Colon (tissue), 2 donors: ENCODE measurements at regions not wholly inside any gene's neighbourhood (a gene's known extent, or its start where the extent isn't known, plus 50 kb on each side); places are given as distances from the start of the nearest gene placed in this dataset.

Experiments
- FAIRE-seq: peaks from 2 replicates; lab custom pipeline; 2012; peaks lifted over from hg19 to GRCh38; lab: Jason Lieb, UNC
- donor health status: control.
- donor health status: control.

DNA sequence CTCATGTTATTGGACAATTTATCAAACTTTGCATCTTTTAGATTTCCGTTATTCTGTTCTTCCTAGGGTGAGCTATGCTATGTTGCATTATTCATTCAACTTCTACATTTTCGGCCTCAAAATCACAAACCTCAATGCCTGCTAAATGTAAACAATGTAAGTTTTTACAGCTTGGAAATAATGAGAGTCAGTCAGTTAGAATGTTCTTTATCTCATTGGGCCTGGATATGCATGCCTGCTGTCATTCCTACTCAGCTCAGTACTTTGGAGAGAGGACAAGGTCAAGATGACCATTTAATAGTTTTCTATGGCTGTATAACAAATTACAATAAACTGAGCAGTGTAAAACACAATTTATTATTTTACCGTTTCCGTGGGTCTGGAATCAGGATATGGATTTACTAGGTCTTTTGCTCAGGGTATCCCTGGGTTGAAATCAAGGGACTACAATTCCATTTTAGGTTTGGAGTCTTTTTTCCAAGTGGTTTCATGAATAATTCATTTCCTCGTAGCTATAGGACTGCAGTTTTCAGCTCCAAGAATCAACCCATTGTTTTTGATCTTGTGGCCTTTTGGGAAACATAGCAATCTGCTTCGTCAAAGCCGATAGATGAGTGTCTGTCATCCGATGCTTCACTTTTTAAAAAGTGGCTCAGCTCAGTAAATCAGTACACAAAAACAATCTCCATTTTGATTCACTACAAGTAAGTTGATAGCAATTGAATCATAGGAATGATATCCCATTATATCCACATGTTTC is 1143.2 kb upstream of the CDH6 start:
- FAIRE-seq = no peak

DNA sequence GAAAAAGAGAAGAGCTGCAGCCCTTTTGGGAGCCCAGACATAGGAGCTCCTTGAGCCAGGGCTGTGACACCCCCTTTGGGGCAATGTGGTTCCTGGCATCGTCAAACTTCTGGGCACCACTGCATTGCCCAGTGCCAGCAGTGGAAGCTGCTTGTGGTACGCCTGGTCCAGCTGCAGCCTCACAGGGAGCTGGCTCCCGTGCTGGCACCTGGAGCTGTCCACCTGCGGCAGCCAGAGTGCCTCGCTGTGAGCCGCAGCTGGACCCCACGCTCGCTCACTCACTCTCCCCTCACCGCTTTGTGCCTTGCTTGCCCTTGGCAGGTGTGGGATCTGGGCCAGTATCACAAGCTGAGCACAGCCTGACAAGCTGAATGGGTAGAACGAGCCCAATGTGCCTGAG is 1150.8 kb upstream of the CDH6 start:
- FAIRE-seq = no peak

DNA sequence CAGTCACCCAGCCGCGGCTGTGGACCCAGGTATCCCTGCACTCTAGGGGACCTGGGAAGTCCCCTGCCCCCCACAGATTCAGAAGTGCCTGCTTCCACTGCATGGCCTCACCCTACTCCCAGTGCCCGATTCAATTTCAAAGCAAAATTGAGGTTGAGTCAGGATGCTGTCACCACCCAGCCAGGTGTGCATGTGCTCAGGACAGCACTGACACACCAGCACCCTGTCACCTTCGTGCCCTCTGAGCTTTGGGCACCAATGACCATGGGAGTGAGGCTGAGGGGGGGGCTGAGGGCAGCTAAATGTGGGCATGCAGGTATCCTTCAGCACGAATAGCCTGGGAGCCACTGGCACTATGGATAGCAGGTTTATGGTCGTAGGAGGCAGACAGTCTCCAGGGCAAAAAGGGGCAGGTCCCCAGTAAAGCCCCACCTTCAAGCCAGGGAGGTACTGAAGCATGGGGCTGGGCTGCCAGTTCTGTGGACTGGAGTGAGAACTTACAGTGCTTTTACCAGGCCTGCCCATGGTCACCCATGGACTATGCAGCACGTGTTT is 1151.6 kb upstream of the CDH6 start:
- no peak for FAIRE-seq

DNA sequence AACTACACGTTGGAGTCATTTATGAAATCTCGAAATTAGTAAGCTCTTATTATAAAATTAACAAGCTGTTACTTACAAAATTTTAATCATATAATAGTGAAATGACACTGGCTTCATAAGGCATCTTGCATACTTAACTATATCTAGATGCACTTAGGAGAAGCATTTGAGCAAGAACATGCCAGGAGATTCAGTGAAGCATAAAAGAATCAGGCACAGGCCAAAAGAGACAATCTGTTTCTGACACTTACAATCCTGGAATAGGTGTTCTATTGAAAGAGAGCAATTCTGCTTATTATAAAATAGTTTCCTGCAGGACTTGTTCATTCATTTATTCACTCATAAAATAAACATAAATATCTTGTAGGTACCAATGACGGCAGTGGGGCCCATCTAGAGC is 1152.2 kb upstream of the CDH6 start:
- FAIRE-seq = no peak

DNA sequence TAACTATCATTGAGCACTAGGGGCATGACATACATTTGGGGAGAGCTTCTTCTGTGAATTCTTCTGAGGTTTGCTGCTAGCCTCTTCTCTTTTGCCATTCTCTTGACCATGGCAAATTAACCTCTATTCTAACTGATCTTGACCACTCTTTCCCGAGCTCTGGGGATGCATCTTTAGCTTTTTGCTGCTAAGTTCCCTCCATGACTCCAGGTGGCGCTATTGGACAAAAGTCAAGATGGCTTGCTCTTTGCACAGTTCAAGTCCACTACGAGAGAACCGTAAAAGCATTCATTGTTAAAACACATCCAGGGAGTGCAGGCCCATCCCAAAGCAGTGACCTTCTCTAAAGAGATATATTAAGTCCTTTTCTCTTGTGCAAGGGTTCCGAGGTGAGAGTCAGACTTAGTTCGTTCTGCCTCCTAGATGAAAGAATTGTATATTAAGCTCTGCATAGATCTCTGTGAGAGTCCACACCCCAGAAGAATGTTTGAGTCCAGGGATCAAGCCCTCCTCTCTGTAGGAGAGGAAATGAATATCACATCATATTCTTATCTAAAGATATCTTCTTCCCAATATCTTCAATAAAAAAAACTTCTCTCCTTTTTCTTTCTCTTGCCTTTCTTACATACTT is 1152.9 kb upstream of the CDH6 start:
- no peak for FAIRE-seq

DNA sequence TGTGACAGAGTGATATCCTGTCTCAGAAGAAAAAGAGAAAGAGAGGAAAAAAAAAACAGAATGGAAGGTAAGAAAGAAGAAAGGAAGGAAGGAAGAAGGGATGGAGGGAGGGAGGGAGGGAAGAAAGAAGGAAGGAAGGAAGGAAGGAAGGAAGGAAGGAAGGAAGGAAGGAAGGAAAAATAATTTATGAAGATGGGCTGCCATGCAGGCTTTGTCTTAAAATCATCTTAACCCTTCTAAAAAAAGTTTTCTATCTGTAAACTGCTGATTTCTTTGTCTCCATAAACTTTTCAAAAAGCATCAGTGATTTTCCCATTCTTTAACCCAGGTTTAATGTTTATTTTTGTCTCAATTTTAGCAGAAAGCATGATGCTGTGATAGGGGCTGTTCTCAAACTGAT is 1154.1 kb upstream of the CDH6 start:
- FAIRE-seq = no peak

DNA sequence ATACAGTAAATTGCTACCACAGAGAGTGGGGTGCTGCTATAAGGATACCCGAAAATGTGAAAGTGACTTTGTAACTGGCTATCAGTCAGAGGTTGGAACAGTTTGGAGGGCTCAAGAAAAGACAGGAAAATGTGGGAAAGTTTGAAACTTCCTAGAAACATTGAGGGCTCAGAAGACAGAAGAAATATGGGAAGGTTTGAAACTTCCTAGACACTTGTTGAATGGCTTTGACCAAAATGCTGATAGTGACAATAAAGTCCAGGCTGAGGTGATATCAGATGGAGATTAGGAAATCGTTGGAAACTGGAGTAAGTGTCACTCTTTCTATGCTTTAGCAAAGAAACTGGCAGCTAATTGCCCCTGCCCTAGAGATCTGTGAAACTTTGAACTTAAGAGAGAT is 1158.6 kb upstream of the CDH6 start:
- FAIRE-seq = no peak

DNA sequence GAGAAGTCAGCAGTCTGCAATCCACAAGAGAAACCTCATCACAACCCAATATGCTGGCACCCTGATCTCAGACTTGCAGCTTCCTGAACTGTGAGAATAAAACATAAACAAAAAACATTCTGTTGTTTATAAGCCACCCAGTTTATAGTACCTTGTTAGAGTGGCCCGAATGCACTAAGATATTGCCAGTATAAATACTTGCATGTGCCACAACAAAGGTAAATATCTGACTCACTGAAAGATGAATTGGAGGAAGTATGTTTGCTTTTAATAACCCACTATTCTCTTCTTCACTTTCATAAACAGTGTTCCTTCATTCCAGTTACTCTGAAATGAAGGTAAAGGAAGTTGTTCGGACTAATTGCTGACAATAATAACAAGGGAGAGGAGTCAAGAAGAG is 1163.4 kb upstream of the CDH6 start:
- no peak for FAIRE-seq

DNA sequence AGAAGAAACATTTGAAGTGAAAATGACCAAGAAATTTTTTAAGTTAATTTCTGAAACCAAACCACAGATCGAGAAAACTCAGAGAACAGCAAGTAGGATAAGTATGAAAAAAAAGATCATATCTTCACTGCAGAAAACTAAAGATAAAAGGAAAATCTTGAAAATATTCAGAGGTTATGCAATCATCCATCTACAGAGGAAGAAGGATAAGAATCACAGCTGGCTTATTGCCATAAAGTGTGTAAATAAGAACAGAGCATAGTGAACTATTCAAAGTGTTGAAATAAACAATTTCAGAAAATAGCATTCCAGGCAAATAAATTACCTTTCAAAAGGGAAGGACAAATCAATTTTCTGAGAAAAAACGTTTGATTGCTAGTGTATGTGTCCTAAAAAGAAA is 1191.7 kb upstream of the CDH6 start:
- no peak for FAIRE-seq

DNA sequence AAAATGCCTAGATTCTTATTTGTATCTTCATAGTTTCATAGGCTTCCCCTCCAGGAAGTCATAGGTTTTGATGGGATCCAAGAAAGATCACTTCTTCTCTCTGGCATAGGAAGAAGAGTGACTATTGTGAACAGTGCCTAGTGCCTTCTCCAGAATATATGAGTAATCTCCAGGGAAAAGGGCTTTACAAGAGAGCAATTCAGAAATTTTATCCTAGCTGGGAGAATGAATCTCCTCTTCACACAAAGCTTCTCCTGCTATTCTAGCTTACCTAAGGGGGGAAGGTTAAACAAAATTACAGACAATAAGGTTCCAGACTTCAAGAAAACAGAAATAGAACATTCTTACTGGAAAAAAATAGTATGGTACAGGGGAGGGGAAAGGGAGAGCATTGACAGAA is 1193.3 kb upstream of the CDH6 start:
- no peak for FAIRE-seq

DNA sequence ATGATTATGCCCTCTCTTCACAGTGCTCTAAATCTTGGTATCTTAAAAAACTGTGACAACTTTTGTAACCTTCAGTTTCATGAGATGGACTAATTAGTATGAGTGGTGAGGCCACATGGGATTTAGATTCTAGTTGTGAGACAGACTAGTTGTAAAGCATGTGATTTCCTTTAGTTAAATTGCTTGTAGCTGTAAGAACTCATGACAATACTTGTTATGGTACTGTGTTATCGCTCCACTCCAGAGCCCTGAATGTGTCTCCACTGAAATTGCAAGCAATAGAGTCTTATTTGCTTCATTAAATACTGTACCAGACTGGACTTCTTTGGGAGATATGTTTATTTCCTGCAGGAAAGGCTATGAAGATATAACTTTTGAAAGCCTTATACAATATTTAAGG is 1198.3 kb upstream of the CDH6 start:
- FAIRE-seq = no peak

DNA sequence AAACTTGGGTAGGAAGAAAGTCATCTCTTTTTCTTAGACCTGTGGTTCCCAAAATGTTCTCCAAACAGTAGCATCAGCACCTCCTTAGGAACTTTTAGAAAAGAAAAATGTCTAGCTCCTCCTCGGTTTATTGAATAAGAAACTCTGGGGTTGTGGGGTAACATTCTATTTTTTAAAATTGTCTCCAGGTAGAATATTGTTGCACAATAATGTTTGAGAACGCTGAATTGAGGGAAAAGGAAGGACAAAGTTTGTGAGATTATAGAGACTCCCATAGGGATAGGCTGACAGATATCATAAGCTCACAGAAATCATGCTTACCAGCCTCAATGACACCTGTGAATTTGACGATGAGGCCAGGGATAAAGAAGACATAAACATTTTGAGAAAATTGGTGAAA is 1199.0 kb upstream of the CDH6 start:
- no peak for FAIRE-seq

DNA sequence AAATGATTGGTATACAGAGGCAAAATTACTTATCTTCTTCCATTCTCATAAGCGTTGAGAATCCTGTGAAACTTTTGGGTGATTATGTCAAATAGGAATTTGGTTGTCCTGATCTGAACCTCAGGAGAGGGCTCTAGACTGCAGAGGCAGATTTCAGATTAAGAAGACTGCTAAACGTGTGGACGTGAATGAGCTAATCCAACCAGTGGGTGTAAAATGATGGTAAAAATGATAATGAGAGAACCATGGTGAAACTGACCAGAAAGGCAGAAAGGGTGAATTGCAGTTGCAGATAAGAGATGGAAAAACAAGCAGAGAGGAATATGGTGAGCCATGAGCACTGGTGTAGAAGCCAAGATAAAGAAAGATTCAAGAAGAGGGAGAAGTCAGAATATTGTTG is 1200.2 kb upstream of the CDH6 start:
- FAIRE-seq = no peak

DNA sequence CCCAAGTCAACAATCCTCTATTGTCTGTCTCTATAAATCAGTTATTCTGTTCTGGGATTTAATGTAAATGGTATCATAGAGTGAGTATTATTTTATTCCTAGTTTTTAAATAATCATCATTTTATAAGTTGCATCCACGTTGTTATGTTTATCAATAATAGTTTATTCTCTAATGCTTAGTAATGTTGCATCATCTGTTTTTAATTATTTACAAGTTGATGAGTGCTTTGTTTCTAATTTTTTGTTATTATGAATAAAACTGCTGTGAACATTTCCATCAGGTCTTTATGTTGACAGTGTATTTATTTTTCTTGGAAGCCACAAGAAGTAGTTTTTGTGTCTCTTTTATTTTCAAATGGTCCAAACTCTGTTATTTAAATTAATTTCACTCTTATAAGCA is 1201.2 kb upstream of the CDH6 start:
- FAIRE-seq = no peak

DNA sequence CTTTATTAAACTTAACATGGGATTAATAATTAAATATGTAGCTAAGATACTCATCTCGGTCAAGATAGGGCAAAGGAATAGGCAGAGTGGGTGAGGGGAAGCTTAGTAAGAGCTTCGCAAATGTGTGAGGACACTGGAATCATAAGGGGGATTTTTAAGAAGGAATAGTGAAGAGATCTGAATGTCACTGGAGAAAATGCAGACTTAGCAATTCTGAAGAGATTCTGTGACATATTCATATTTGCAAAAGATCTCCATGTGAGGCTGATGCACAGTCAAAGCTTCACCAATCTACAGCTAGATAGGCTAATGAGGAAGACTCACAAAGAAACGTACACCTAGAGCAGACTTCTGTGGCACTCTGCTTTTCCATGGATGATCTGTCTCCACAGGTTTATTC is 1202.8 kb upstream of the CDH6 start:
- no peak for FAIRE-seq

DNA sequence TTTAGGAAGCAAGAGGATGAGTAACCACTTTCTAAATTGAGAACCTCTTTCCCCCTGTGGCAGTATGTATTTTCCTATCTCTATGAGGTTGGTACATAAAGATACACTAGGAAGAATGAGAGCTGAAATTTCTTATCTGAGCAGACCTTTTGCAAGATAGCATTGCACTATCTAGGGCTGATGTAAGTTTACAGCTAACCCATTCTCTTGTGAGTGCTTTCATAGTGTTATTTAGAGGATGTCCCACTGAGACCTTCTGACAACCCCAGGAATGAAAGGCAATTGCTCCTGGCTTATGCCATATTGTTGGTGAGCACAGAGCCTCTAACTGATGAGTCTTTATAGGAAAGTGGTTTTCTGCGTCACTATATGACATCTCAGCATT is 1209.3 kb upstream of the CDH6 start:
- FAIRE-seq = no peak

DNA sequence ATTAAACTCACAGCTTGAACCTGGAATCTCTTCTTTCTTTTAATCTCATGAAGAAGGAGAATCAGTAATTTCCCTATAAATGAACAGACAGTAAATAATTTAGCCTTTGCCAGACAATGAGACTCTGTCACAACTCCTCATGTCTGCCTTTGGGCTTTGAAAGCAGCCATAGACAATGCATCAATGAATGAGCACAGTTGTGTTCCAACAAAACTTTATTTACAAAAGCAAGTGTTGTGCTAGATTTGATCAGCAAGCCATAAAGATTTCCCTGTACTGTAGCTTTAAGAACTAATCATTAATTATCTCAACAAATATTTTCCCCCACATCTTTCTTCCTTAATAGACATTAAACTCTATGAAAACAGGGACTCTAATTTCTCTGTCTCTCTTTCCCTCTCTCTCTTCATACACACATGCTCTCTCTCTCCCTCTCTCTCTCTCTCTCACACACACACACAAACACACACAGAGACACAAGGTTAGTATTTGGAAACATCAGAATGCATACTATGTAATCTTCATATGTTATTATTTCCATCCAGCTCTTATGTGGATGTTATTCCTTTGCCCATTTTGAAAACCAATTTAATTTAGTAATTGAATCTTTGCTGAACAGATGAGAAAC is 1209.8 kb upstream of the CDH6 start:
- FAIRE-seq = no peak

DNA sequence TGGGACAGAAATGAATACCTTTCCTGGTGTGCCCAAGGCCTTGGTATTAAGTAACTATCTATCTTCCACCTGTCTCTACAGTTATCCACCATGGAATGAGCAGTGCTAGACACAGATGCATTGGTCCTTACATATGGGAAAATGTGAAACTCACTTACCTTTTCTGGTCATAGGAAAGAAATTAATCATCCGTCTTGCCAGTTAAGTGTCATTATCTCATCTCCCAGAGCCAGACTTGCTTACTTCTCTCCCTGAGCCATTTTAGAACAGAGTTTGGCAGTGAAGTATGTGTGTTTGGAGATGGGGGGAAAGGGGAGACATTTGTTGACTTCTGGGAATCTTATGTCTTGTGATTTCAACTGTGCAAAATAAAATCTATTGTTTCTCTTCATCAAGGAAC is 1211.0 kb upstream of the CDH6 start:
- no peak for FAIRE-seq

DNA sequence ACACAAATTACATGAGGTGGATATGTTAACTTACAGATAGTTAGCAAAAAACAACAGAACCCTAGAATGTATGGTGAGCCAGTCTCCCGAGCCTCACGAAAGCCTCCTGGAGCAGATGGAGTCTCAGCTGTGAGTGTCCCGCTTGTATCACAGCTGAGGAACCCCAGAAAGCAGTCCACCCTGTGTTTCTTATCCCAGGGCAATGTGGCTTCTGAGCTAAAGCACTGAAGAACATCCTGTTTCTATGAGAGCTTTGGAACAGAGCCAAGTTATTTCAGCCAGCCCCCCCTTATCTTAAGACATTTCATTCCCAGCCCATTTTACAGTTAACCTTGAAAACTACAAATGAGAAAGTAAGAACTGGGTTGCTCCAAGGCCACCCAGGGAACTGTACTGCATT is 1220.9 kb upstream of the CDH6 start:
- no peak for FAIRE-seq

DNA sequence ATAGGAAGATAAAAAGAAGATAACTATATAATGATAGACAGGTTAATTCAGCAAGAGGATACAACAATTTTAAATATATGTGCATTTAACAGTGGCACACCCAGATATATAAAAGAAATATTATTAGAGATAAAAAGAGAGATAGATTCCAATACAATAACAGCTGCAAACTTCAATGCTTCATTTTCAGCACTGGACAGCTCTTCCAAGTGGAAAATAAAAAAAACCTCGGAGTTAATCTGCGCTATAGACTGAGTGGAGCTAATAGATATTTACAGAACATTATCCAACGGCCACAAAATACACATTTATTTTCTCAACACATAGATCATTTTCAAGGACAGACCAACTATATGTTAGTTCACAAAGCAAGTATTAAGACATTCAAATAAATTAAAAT is 1229.5 kb upstream of the CDH6 start:
- no peak for FAIRE-seq

DNA sequence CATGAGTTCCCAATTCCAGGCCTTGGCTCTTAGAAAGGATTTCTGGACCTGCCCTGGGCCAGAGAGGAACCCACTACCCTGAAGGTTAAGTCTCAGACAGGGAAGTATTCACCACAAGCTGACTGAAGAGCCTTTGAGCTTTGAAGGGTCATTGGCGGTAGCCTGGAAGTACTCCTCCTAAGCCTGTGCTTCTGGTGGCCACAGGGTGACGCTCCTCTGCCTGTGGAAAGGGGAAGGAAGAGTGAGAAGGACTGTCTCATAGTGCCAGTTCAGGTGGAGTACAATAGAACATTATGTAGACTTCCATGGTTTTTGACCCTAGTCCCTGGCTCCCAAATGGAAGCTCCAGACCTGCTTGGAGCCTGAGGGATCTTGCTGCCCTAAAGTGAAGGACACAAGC is 1233.2 kb upstream of the CDH6 start:
- no peak for FAIRE-seq

DNA sequence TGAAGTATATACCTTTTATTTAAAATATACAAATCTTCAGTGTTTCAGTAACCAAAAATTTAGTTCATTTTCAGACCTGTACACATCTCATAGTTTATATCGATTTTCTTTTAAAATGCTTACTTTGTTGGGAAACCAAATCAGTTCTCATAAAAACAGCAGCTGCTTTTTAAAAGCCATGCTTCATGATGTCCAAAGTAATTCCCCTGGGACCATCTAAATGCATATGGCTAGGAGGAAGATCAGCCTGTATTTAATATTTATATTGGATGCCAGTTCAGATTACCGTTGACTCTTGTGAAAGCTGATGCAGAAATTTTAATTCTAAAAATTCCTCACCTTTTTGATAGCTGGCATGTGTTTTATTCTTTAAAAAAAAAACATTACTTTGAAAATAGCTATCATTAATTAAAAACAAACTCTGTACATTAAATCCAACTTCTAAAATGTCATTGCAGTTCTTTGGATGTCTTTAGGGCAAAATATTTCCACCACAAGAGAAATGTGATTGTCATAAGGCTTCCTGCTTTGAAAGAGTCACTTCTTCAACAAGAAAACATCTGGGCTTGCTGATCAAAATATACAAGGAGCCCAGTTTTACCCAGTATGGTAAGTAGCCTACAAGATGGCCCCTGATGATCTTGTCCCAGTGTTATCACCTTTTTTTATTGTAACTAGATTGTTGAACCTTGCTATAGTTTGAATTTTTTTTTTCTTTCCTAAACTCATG is 1242.9 kb upstream of the CDH6 start:
- FAIRE-seq = no peak

DNA sequence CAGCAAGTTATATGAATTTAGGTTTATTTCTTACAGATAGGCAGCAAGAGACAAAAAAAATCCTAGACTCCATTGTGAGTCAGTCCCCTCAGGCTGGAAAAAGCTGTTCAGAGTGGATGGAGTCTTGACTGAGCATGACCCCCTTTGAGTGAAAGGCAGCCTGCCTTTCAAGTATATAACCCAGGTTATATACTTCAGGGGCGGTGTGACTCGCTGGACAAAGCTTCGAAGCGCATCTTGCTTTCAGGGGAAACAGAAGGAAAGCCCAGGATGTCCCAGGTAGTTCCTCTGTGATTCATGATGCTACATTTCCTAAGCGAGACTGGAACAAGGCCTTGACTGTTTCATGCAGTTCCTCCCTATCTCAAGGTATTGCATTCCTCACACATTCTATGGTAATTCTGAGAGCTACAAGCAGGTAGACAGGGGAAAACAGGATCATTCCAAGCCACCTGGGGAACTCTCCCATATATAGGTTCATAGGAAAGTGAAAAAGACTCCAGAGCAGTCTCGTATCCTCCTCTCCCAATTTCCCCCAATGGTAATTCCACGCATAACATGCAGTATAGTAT is 1244.1 kb upstream of the CDH6 start:
- no peak for FAIRE-seq
